22Rv1 (cell line): ENCODE measurements at regions not wholly inside any gene's neighbourhood (a gene's known extent, or its start where the extent isn't known, plus 50 kb on each side); places are given as distances from the start of the nearest gene placed in this dataset.

Experiments
- ZFX ChIP-seq: fragments of 450-650 bp; IDR thresholded peaks from 2 replicates; pipeline ENCODE4 v1.6.1; 2017; ENCODE audit warnings: antibody characterized with exemption, borderline replicate concordance
- TF ChIP-seq, protein P1 (sequence below): fragments of 450-650 bp; IDR thresholded peaks from 2 replicates; pipeline ENCODE4 v1.5.1; 2017; ENCODE audit warnings: mild to moderate bottlenecking

DNA sequence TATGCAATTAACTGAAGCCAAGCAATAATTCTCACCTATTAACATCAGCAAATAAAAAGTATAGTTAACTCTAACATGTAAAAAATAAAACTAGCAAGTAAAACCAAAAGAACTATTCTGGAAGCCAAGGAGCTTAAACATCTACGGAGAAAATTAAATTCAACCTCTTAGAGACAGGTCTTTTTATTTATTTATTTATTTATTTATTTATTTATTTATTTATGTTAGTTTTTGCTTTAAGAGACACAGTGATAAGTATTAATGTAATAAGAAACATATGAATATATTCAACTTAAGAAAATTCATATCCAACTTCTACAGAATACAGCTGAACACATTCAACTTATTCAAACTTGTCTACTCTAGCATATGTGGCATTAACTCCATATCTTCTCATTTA, 472.1 kb upstream of the IZUMO3 start:
- TF ChIP-seq, protein P1, sequence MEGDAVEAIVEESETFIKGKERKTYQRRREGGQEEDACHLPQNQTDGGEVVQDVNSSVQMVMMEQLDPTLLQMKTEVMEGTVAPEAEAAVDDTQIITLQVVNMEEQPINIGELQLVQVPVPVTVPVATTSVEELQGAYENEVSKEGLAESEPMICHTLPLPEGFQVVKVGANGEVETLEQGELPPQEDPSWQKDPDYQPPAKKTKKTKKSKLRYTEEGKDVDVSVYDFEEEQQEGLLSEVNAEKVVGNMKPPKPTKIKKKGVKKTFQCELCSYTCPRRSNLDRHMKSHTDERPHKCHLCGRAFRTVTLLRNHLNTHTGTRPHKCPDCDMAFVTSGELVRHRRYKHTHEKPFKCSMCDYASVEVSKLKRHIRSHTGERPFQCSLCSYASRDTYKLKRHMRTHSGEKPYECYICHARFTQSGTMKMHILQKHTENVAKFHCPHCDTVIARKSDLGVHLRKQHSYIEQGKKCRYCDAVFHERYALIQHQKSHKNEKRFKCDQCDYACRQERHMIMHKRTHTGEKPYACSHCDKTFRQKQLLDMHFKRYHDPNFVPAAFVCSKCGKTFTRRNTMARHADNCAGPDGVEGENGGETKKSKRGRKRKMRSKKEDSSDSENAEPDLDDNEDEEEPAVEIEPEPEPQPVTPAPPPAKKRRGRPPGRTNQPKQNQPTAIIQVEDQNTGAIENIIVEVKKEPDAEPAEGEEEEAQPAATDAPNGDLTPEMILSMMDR = no peak
- no peak for TF ChIP-seq ZFX
